Stimulated activated naive CD8-positive, alpha-beta T cell treated with anti-CD3 and anti-CD28 coated beads, Interleukin-15, Interleukin-2, amounts not matched to agents 100 U/mL and 50 U/mL, for 24 hours (primary cell): ENCODE measurements at regions not wholly inside any gene's neighbourhood (a gene's known extent, or its start where the extent isn't known, plus 50 kb on each side); places are given as distances from the start of the nearest gene placed in this dataset.

Experiments
- ATAC-seq: fragments of 150-1000 bp; cut with Tn5 transposase; one replicate; pipeline ENCODE4 v1.10.0; 2021
- DNase-seq: peaks from one replicate; pipeline ENCODE4 v3.0.0; 2021

DNA sequence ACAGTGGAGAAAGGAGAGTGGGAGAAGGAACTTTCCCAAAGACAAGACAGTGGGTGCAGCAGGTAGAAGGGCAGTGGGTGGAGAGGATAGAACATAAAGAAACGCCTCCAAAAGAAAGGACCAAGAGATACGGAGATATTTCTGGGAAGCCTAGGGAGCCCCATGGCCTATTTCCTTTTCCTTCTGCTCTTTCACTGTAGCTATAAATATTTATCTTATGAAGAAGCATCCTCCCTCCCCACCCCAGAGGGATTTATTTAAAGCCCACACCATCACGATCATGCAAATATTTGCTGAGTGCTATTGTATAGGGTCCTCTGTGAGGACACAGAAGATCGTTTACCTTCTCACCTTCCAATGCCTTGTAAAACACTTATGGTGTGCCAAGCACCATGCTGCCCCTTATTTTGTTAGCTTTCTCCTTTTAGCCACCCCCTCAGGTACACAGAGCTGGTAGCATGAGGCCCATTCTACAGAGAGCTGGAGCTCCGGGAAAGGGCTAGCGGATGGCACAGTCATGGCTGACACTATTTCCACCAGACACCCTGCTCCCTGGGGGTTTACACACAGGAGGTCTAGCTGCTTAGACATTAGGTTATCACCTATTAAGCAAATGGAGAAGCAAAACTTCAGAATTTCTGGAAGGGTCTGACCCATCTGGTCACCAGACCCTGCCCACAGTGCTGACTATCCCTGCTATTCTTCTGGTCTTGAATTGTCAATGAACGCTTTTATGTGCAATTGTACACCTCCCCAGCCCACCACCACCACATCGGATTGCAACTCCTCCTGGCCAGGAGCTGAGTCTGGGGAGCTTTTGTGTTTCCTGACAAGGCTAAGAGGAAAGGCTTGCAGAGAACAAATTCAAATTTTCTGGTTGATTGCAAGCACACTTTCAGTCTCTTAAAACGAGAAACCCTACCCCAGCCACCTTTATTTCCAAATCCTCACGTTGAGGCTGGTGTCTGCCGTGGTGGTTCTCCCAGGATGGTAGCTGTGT lies 91.8 kb upstream of the KLF7 start:
- DNase-seq (no peak), ATAC-seq (no peak)

DNA sequence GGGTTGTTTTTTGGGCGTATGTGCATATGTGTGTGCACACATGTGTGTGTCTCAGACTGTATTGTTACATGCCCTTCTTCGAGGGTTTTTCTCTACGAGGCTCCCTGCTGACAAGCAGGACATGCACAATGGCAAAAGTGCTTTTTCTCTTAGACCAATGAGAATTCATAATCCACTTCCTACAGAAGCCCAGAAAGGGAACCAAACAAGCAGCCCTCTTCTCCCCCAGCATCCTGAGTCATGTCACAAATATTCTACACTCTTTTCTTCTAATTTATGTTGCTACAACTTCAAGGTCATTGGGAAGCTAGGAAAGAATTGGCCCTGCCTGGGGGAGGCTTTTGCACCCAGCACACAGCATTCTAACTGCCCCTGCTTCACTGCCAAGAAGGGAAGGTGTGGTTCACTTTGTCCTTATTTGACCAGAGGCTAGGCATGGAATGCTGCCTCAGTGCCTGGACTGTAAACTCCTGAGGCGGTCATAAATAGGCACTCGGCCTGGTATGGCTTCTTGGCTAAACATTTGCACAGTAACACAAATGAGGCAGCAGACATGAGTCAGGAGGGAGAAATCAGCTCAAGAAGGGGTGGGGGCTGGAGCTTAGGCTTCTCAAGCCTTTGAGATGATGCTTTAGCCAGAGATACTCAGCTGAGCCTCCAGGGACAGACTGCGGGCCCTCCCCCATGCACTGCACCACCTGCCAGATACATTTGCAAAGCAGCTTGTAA lies 92.7 kb upstream of the KLF7 start:
- ATAC-seq (no peak), DNase-seq (no peak)

DNA sequence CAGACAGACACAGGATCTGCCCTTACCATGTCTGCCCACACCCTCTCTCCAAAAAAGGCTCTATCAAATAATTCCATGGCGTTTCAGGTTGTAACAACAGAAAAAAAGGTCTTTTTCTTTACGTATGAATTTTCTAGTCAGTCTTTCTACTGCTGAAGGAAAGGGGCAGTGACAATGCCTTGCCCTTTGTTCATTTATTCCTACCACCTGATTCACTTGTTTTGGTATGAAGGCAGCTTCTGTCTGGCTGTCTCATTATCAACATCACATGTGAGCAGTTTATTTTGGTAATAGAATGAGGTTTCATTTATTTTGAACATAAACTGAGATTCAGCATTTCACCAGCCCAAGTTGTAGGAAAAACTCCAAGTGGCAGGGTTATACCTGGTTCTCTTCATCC lies 94.3 kb upstream of the KLF7 start:
- DNase-seq (no peak), ATAC-seq (no peak)

DNA sequence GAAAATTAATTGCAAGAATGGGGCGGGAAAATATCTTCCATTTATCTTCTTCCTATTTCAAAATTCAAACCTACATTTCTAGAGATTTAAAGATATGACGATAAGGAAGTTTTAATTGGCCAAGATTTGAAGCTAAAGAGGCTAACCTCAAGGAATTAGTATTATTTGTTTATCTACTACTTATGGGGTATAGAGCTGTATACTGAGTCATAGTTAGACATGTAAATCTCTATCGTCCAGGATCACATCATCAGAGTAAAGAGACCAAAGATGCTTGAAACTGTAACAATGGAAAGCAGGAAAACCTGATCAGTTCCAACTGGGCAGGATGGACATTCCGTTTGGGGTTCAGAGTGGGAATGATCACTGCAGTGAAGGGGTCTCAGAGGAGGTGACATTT lies 95.2 kb upstream of the KLF7 start:
- DNase-seq = no peak
- no peak for ATAC-seq

DNA sequence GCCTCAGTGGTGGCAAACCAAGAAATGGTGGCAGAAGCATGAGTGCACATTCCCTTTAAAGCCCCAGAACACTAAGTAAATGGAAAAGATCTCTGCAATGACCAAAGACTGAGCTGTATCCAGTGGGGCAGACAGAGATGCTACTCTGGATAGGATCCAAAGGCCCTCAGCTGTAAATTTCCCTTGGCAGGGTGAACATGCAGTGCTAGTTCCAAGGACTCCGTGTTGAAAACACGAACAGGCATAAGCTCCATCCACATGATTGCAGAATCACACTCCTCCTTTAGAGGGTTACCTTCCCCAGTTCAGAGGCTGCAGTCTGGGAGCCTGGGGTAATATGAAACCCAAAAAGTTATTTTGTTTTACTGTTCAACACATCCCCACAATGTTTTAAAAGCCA lies 98.6 kb upstream of the KLF7 start:
- ATAC-seq (no peak), DNase-seq (no peak)

DNA sequence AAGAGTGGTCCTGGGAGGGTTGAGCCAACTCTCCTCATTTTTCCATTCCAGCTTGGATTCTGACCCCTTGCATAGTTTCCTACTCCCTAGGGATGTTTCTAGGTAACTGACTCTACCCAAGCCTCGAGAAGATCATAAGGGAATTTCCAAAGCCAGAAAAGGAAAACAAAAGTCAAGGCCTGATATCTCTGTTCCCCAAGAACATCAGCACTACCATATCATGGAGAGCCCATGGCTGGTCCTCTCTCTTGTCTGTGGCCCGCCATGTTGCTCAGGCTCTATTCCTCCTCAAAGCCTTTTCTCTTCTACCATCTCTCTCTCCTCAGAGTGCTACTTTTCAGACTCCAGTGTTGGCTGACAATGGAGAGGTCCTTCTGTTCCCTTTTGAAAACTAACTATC lies 99.6 kb upstream of the KLF7 start:
- DNase-seq = no peak
- no peak for ATAC-seq

DNA sequence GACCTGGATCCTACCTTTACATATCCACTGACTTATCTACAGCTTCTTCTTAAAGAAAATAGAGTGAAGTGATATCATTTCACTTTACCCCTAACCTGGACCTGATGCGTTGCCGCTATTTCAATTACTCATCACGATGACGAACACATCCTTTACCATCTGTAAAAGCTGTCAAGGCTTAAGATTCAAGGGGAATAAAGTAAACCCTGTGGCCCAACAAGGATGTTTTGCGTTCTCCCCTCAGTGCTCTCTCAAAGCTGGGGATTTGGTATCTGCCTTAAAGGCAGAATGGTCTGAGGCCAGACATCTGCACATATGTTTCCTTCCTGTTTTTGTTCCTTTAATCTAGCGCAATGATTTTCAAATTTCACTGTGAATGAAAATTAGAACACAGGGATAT lies 100.1 kb upstream of the KLF7 start:
- DNase-seq (no peak), ATAC-seq (no peak)

DNA sequence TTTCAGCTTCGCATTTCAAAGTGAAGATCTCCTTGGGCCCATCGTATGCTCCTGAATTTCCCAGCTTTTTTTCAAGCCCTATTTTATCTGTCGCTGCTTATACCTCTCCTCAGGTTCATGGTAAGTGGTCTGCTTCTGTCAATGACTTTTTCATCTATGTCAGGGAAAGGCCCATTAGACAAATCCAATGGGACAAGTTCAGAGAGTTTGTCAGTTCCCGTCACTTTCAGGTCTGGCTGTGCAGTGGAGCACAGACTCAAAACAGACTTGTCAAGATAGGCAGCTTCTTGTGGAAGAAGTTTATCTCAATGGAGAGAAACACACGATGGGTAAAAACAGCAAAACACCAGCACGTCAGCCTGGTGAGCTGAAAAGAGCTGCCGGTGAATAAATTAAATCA lies 100.9 kb upstream of the KLF7 start:
- DNase-seq (no peak), ATAC-seq (no peak)

DNA sequence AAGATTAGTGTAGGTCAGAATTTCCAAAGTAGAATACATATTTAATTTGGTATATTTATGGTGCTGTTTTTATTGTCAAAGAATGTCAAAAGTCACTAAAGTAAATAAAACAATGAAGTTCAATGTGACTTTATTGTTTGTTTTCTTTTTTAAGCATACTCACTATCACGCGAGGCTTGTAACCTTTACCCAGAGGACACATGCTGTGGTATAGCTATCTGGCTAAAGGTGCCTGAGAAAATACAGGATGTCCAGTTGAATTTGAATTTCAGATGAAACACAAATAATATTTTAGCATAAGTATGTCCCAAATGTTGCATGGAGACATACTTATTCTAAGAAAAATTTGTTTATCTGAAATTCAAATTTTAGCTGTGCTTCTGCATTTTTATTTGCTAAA lies 103.3 kb upstream of the KLF7 start:
- ATAC-seq (no peak), DNase-seq (no peak)

DNA sequence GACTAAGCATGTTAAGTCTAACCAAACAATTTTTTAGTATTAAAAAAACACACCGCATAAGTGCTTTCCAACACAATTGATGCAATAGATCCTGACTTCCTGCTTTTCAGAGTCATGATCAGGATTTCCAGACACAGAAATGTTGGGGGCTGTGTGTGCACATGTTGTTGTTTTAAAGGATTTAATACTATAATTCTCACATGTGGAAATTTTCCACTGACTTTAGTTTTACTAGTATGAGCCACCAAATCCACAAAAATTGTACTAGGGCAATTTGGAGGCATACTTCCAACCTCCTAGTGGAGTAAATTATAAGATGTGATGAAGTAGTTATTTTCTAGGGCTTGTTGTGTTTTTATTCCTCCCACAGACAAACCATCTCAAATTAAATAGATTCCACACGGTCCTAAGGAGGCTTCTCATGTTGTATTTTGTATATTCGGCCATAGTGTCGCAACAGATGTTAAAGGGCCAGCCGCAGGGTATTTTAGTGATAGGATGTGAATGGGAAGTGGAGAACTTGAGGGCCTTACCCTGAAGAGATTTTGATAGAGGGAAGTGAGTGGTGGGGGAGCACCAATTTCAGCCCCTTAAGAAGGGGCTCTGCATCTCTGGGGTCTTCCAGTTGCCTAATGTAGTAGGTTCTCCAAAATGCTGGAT lies 108.9 kb upstream of the KLF7 start:
- ATAC-seq (no peak), DNase-seq (no peak)

DNA sequence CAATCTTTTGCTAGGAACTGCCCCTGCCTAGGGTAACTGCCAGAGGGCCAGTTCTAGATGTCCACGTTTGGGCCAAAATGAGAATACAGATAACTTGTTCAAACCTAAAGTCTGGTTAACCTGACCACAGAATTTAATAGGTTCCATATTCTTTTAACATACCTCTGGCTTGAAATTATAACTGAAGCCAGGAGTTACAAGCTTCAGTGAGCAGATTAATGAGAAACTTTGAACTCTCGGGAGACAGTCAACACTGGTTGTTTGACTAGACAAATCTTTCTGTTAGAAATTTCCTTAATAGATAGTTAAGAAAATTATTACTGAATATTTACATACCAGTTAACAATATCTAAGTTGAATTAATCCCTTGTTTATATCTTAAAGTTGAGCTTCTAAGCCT lies 110.0 kb upstream of the KLF7 start:
- DNase-seq (no peak), ATAC-seq (no peak)

DNA sequence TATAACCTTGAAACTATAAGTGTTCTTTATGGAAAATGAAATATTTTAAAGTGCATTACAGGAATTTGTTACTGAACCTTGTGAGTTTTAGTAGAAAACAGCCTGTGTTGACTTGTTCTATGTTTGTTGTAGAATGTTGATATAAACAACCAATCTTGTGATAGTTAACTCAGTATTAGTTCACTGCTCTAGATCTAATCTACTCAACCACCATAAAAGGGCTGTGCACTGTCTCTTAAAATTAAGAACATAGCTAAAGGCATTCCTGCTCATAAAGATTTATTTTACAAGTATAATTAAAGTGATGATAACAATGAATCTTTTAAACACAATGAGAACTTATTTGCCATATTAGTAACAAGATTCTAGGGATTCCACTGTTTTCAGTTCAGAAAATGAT lies 110.5 kb upstream of the KLF7 start:
- DNase-seq (no peak), ATAC-seq (no peak)

DNA sequence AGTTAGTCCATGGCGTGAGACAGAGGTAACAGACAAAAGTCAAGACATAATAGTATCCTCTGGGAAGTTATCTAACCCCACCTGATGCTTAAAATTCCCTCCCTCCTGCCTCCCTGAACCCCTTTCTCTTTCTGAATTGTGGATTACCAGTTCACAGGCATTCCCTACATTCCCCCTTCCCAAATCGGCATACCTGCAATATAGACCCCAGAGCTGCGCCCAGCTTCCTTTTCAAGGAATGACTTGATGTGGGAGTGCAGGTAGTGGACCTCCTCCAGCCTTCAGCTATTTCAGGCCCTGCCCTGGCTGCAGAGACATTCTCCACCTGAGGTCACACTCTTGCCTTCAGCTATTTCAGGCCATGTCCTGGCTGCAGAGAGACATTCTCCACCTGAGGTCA lies 111.1 kb upstream of the KLF7 start:
- ATAC-seq = no peak
- DNase-seq = no peak

DNA sequence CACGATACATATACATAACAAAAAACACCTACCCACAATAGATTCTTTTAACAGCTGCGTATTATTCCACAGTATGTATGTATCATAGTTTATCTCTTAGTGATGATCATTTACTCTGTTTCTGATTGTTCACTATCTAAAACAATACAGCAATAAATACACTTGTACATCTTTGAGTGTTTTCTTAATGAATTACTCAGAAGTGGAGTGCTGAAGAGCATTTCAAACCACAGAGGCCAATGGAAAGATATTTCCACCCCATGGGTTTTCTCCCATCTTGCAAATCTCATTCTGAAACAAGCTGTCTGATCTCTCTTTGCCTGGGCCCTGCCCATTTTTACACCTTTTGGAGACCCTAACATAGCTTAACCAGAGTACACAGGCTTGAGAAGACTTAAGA lies 113.8 kb upstream of the KLF7 start:
- ATAC-seq = peak; percentile 80

DNA sequence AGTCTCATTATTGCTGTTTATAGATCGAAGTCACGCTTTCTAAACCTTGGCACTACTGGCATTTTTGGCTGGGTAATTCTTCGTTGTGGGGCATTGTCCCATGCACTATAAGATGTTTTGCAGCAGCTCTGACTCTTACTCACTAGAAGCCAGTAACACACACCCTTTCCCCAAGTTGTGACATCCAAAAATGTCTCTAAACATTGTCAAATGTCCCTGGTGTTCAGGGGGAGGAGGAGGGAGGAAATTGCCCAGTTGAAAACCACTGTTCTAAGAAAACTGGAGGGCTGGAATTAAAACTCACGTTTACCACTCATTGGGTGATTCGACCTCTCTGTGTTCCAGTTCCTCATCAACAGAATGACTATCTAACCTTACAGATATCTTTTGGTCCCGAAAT lies 115.7 kb upstream of the KLF7 start:
- ATAC-seq (no peak), DNase-seq (no peak)

More for the DNA sequence above, 113.8 kb upstream of the KLF7 start:
- DNase-seq = no peak

DNA sequence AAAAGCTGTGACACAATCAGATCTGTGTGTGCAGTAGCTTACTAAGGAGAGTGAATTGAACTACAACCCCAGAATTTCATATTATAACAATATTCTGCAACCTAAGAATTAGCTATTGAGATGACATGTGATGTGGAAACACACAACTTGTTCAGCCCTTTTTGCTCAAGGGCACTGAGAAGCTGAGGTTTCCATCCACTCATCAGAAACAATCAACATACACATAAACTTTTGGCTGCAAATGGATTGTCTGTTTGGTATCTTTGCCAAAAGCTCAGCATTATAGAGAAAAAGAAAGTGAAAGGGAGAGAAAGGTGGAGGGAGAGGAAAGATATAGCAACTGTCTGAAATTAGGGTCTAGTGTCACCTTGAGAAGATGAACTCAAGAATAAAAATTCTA lies 117.2 kb upstream of the KLF7 start:
- ATAC-seq (no peak), DNase-seq (no peak)

DNA sequence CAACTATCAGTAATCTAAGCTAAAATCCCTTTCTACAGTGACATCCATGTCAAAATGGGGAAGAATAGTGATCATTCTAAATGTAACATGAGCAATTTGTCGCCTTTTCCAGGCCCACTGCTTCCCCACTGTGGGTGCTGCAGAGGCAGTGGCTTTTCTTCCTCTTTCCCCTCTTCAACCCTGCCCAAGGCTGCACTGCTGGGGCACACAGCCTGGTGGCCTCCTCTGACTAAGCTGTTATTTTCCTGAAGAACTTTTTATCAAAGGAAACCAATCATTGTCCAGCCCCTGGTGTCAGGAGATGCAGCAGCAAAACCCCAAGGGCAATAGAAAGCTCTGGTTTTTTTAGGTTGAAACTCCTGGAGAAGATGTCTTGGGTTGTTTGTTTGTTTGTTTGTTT lies 117.6 kb upstream of the KLF7 start:
- DNase-seq (peak; percentile 31), ATAC-seq (peak; percentile 67)

DNA sequence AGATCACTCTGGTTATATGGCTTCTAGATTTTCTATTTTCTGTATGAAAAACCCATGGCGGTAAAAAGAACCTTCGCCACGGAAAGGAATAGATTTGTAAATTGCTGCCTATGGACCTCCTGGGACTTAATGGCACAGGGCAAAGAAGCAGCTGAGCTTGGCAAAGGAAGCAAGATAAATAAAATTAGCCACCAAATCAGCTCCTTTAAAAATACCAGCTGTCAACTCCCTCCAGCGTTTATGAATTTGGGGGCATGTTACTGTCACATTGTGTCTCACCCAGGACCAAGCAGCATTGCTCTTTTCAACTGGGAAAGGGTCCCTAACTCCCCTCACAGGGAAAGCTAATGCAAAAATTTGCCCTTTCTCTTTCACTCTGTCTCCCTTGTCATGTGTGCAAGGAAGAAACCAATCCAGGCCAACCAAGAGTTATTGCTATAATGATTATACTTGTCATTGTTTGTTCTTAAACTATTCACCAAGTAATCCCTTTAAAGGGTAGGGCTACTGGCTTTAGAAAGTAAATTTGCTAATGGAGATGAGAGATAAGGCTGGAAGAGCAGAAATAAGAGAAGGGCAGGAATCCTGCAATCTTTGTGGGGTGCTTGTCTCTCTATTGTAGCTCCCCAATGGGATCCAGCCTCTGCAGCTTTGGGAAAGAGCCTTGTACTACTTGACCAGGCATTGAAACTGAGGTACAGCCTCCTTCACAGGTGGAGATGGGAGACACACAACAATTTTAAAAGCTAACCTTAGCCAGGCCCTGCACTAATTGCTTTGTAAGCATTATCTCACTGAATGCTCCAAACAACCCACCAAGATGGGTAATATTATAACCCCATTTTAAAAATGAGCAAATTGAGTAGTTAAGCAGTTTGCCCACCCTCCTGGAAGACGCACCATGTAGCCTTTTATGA lies 119.1 kb upstream of the KLF7 start:
- DNase-seq (no peak), ATAC-seq (no peak)

DNA sequence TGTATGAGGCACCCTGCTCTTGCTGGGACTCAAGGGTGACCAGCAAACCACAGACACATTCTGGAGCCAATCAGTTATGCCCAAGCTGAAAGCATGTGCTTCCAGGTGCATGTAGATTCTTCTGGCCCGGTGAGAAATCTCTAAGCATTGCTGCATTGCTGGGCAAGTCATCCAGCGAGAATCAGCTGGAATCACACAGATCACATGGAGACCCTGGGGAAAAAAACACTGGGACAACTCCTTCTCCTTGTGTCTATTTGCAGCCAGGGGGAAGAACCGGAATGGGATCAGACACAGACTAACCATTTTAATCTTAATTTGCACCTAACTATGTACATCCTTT lies 119.7 kb upstream of the KLF7 start:
- DNase-seq = no peak
- ATAC-seq = no peak

DNA sequence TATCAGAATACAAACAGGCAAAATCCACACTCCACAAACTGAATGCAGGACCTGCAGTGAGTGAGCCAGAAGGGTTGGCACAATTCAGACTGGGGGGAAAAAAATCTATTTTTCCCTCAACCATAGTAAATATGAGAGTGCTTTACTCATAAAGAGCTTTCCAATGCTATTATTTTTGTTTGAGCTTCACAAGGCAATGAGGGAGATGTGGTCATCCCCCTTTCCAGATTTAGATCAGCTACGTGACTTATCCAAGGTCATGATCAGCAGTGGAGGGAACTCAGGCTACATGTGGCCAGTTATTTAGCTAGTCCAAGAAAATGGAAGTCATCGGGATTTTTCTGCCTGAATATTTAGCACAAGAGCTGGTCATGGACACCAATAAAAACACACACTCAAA lies 120.4 kb upstream of the KLF7 start:
- DNase-seq (no peak), ATAC-seq (peak; percentile 36)

DNA sequence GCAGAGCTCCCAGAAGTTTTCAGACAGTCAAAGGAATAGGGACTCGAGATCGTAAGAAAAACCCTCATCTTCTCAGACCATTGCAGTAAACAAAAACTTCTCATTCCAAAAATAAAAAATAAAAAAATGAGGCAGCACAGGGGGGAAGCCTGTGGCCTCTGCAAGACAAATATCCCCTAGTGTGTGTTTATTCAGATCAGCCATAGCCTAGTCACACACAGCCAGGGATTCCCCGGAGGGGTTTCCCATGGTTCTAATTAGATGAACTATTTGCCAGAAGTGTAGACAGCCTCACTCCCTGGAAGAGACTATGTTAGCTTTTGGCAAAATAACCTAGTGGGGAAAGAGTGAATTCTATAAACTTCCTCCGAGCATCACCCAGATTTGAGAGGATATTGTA lies 122.9 kb upstream of the KLF7 start:
- ATAC-seq (peak; percentile 80), DNase-seq (peak; percentile 38)
